ENCODE measurements at regions not wholly inside any gene's neighbourhood (a gene's known extent, or its start where the extent isn't known, plus 50 kb on each side); places are given as distances from the start of the nearest gene placed in this dataset.

GRCh38 chr1:168643152-168643551, 66.7 kb downstream of the XCL1 start:
- TF ChIP-seq CTCF (IDR thresholded peaks at IDR 0.05) (no peak), POLR2A (IDR thresholded peaks at IDR 0.05) (no peak), EP300 (IDR thresholded peaks at IDR 0.05) (no peak)

All from stomach (tissue), 4 donors.